ENCODE measurements at regions not wholly inside any gene's neighbourhood (a gene's known extent, or its start where the extent isn't known, plus 50 kb on each side); places are given as distances from the start of the nearest gene placed in this dataset.

DNA sequence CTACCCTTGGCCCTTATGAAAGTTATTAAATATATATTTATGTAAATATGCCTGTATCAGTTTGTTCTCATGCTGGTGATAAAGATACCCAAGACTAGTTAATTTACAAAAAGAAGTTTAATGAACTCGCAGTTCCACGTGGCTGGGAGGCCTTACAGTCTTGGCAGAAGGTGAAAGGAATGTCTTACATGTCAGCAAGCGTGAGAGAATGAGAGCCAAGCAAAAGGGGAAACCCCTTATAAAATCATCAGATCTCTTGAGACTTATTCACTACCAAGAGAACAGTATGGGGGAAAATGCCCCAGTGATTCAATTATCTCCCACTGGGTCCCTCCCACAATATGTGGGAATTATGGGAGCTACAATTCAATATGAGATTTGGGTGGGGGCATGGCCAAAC, 506.0 kb upstream of the ATXN8OS start:
- no peaks in the 10 kb centered on the region for H3K79me2 ChIP-seq (ENCODE audit: insufficient read depth)
- H3K9ac ChIP-seq = no peak overlapping the region
- H4K20me1 ChIP-seq (ENCODE audit: insufficient read depth) = no peaks in the 10 kb centered on the region
- no peak overlapping the region for H3K4me3 ChIP-seq (ENCODE audit: low read depth in 2 of 2, low read length in 1 of 2)
- H3K9me2 ChIP-seq = no peaks in the 10 kb centered on the region
- WGBS (ENCODE audit: low lambda C conversion rate) = 35% methylated on average over 3 of the region's 3 CpGs
- H3K27ac ChIP-seq (ENCODE audit: low read depth in 2 of 2, low read length in 1 of 2) = no peak overlapping the region
- no peaks in the 10 kb centered on the region for H3K9me3 ChIP-seq
- H3K4me1 ChIP-seq (ENCODE audit: control insufficient read depth in 1 of 2, insufficient read depth in 2 of 2, low read depth in 1 of 2, low read length in 1 of 2) = no peaks in the 10 kb centered on the region
- H3F3A ChIP-seq (replicated peaks; ENCODE audit: insufficient read depth) = no peaks in the 10 kb centered on the region
- CTCF ChIA-PET = no interaction called here
- no peaks in the 10 kb centered on the region for H3K36me3 ChIP-seq (replicated peaks in 1 of 2; ENCODE audit: control insufficient read depth in 1 of 2, insufficient read depth in 2 of 2, low read length in 1 of 2)
- no peaks in the 10 kb centered on the region for H3K27me3 ChIP-seq (ENCODE audit: insufficient read depth)
- H3K4me2 ChIP-seq = no peak overlapping the region
- DNase-seq = no peak
- POLR2A ChIA-PET = no interaction called here
- no peak overlapping the region for H2AFZ ChIP-seq (ENCODE audit: low read depth)
- no peak for TF ChIP-seq CHD2 (IDR thresholded peaks at IDR 0.05; ENCODE audit: low read length, partially characterized antibody)

- H3K79me2 ChIP-seq (ENCODE audit: insufficient read depth) = no peaks in the 10 kb centered on the region
- H3K4me1 ChIP-seq (ENCODE audit: control insufficient read depth in 1 of 2, insufficient read depth in 2 of 2, low read depth in 1 of 2, low read length in 1 of 2) = no peaks in the 10 kb centered on the region
- no peaks in the 10 kb centered on the region for H3K27me3 ChIP-seq (ENCODE audit: insufficient read depth)
- TF ChIP-seq, protein P1, sequence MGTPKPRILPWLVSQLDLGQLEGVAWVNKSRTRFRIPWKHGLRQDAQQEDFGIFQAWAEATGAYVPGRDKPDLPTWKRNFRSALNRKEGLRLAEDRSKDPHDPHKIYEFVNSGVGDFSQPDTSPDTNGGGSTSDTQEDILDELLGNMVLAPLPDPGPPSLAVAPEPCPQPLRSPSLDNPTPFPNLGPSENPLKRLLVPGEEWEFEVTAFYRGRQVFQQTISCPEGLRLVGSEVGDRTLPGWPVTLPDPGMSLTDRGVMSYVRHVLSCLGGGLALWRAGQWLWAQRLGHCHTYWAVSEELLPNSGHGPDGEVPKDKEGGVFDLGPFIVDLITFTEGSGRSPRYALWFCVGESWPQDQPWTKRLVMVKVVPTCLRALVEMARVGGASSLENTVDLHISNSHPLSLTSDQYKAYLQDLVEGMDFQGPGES (IDR thresholded peaks at IDR 0.05; ENCODE audit: low read depth, low read length) = no peak
- TF ChIP-seq SIN3A (IDR thresholded peaks at IDR 0.05; ENCODE audit: borderline replicate concordance, low read depth, low read length) (no peak), FOXJ3 (CRISPR knock-in tag; IDR thresholded peaks at IDR 0.05) (no peak), GABPA (IDR thresholded peaks at IDR 0.05; ENCODE audit: low read depth) (no peak), POLR2AphosphoS5 (IDR thresholded peaks at IDR 0.05; ENCODE audit: low read depth, low read length) (no peak), MXI1 (IDR thresholded peaks at IDR 0.05; ENCODE audit: low read depth, low read length) (no peak), NFIC (IDR thresholded peaks at IDR 0.05; ENCODE audit: borderline replicate concordance) (no peak), JUND (IDR thresholded peaks at IDR 0.05) (no peak), RCOR1 (IDR thresholded peaks at IDR 0.05; ENCODE audit: low read length) (no peak), FOXM1 (IDR thresholded peaks at IDR 0.05; ENCODE audit: low read depth) (no peak)
- TF ChIP-seq, protein P2, sequence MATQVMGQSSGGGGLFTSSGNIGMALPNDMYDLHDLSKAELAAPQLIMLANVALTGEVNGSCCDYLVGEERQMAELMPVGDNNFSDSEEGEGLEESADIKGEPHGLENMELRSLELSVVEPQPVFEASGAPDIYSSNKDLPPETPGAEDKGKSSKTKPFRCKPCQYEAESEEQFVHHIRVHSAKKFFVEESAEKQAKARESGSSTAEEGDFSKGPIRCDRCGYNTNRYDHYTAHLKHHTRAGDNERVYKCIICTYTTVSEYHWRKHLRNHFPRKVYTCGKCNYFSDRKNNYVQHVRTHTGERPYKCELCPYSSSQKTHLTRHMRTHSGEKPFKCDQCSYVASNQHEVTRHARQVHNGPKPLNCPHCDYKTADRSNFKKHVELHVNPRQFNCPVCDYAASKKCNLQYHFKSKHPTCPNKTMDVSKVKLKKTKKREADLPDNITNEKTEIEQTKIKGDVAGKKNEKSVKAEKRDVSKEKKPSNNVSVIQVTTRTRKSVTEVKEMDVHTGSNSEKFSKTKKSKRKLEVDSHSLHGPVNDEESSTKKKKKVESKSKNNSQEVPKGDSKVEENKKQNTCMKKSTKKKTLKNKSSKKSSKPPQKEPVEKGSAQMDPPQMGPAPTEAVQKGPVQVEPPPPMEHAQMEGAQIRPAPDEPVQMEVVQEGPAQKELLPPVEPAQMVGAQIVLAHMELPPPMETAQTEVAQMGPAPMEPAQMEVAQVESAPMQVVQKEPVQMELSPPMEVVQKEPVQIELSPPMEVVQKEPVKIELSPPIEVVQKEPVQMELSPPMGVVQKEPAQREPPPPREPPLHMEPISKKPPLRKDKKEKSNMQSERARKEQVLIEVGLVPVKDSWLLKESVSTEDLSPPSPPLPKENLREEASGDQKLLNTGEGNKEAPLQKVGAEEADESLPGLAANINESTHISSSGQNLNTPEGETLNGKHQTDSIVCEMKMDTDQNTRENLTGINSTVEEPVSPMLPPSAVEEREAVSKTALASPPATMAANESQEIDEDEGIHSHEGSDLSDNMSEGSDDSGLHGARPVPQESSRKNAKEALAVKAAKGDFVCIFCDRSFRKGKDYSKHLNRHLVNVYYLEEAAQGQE (IDR thresholded peaks at IDR 0.05; ENCODE audit: low read depth, low read length) = no peak
- H3F3A ChIP-seq (replicated peaks; ENCODE audit: insufficient read depth) = no peaks in the 10 kb centered on the region
- no peak overlapping the region for H3K4me3 ChIP-seq (ENCODE audit: low read depth in 2 of 2, low read length in 1 of 2)
- 49% methylated on average over 3 of the region's 3 CpGs for WGBS (ENCODE audit: low lambda C conversion rate)
- H2AFZ ChIP-seq (ENCODE audit: low read depth) = no peak overlapping the region
- no peaks in the 10 kb centered on the region for H4K20me1 ChIP-seq (ENCODE audit: insufficient read depth)
- no peaks in the 10 kb centered on the region for H3K36me3 ChIP-seq (replicated peaks in 1 of 2; ENCODE audit: control insufficient read depth in 1 of 2, insufficient read depth in 2 of 2, low read length in 1 of 2)
- ChIA-PET CTCF (no interaction called here), POLR2A (no interaction called here)
- H3K9me3 ChIP-seq = no peaks in the 10 kb centered on the region
- DNase-seq = no peak
- H3K9ac ChIP-seq = no peak overlapping the region
- no peaks in the 10 kb centered on the region for H3K9me2 ChIP-seq
- H3K4me2 ChIP-seq = no peak overlapping the region
- no peak overlapping the region for H3K27ac ChIP-seq (ENCODE audit: low read depth in 2 of 2, low read length in 1 of 2)
Observed at GRCh38 chr13:69600811-69601210, 506.8 kb upstream of the ATXN8OS start.

Measured in SK-N-SH (cell line).